GM04504 (cell line): ENCODE measurements at regions not wholly inside any gene's neighbourhood (a gene's known extent, or its start where the extent isn't known, plus 50 kb on each side); places are given as distances from the start of the nearest gene placed in this dataset.
"Not testable (repeated sequence)": the region's sequence is repeated elsewhere in the genome, so short reads cannot be mapped to it uniquely, and the experiment has no call there.

Experiments
- DNase-seq: peaks from one replicate; pipeline ENCODE4 v3.0.0-alpha.2; 2012; ENCODE audit warnings: low read depth

- no peak for DNase-seq
These were observed 539.6 kb downstream of the LRRC70 start for GRCh38 chr5:63118221-63118620.

- DNase-seq, result no peak
These were observed 533.3 kb downstream of the LRRC70 start for GRCh38 chr5:63111891-63112290.

- DNase-seq, result no peak
These were observed 523.3 kb downstream of the LRRC70 start for GRCh38 chr5:63101870-63102269.

GRCh38 chr5:63097286-63097685 is 518.7 kb downstream of the LRRC70 start:
- no peak for DNase-seq

GRCh38 chr5:63094730-63095129 is 516.1 kb downstream of the LRRC70 start:
- no peak for DNase-seq

GRCh38 chr5:63089147-63089546 is 510.5 kb downstream of the LRRC70 start:
- DNase-seq, result no peak

- DNase-seq, result no peak
These were observed 506.9 kb downstream of the LRRC70 start for GRCh38 chr5:63085561-63085960.

- not testable (repeated sequence) for DNase-seq
These were observed 505.1 kb downstream of the LRRC70 start for GRCh38 chr5:63083689-63084088.

- no peak for DNase-seq
These were observed 502.8 kb downstream of the LRRC70 start for GRCh38 chr5:63081402-63081801.

- DNase-seq, result no peak
These were observed 491.4 kb downstream of the LRRC70 start for GRCh38 chr5:63070001-63070400.

GRCh38 chr5:63055421-63055820 is 476.8 kb downstream of the LRRC70 start:
- DNase-seq, result no peak

- DNase-seq, result no peak
These were observed 474.5 kb downstream of the LRRC70 start for GRCh38 chr5:63053019-63053638.

- no peak for DNase-seq
These were observed 472.3 kb downstream of the LRRC70 start for GRCh38 chr5:63050916-63051315.

- no peak for DNase-seq
These were observed 471.3 kb downstream of the LRRC70 start for GRCh38 chr5:63049935-63050334.

- no peak for DNase-seq
These were observed 465.2 kb downstream of the LRRC70 start for GRCh38 chr5:63043792-63044191.

GRCh38 chr5:63032343-63032742 is 453.7 kb downstream of the LRRC70 start:
- no peak for DNase-seq

GRCh38 chr5:63029891-63030290 is 451.3 kb downstream of the LRRC70 start:
- no peak for DNase-seq

GRCh38 chr5:63025679-63026078 is 447.1 kb downstream of the LRRC70 start:
- no peak for DNase-seq

GRCh38 chr5:63022403-63022802 is 443.8 kb downstream of the LRRC70 start:
- DNase-seq, result no peak

GRCh38 chr5:63011158-63011557 is 432.5 kb downstream of the LRRC70 start:
- DNase-seq, result no peak

- no peak for DNase-seq
These were observed 429.6 kb downstream of the LRRC70 start for GRCh38 chr5:63008195-63008594.

- not testable (repeated sequence) for DNase-seq
These were observed 416.2 kb downstream of the LRRC70 start for GRCh38 chr5:62994842-62995241.

GRCh38 chr5:62985749-62986148 is 407.1 kb downstream of the LRRC70 start:
- DNase-seq, result no peak

- no peak for DNase-seq
These were observed 403.7 kb downstream of the LRRC70 start for GRCh38 chr5:62982348-62982747.

- no peak for DNase-seq
These were observed 402.3 kb downstream of the LRRC70 start for GRCh38 chr5:62980884-62981283.
